Amygdala (tissue), 56 donors: ENCODE measurements at regions not wholly inside any gene's neighbourhood (a gene's known extent, or its start where the extent isn't known, plus 50 kb on each side); places are given as distances from the start of the nearest gene placed in this dataset.

Source experiments
- DNase-seq, 56 donors: peaks; one replicate each; lab custom pipeline; 2025; lab: John Stamatoyannopoulos, UW

GRCh38 chr20:23156170-23156841 lies 70.2 kb upstream of the CD93 start:
- no peak for DNase-seq

GRCh38 chr20:23155141-23155590 lies 69.0 kb upstream of the CD93 start:
- DNase-seq, result no peak

DNA sequence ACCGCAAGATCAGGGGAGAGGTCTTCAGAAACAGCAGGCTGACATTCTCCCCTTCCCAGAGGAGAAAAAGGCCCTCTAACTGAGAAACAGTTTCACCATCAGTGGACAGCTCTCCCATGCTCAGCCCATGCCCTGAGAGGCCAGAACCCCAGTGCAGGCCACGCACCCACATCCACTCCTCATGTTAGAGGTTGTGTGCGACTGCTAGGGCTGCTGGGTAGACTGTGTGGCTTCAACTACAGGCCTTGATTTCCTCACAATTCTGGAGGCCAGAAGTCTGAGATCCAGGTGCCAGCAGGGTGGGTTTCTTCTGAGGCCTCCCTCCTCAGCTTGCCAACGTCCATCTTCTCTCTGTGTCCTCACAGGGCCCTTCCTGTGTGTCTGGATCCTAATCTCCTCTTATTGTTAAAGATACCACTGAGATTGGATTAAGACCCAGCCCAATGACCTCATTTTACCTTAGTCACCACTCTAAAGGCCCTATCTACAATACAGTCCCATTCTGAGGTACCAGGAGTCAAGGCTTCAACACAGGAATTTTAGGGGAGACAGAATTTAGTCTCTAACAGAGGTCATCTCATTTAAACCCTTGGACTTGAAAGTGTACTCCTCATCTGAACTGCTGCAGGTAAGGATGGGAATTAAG lies 67.7 kb upstream of the CD93 start:
- no peak for DNase-seq

- no peak for DNase-seq
Observed at GRCh38 chr20:23152902-23153301, 66.8 kb upstream of the CD93 start.

GRCh38 chr20:23152308-23152892 lies 66.3 kb upstream of the CD93 start:
- no peak for DNase-seq

DNA sequence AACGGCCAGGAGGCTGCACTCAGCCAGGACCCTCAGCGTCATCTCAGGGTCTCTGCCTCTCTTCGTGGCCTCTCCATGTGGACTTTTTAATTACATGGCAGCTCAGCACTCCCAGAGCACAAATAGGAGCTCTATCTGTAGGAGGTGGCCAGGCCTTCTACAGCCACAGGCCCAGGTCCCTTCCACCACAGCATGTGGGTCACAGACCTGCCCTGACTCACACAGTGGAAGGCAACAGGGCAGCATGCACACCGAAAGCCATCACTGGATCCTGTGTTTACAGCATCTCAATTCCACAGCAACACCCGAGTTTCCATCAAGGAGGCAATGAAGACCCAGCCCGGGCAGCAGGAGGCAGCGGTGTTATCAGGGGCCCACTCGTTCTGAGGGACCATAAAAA lies 65.8 kb upstream of the CD93 start:
- no peak for DNase-seq

- DNase-seq, result no peak
Observed at GRCh38 chr20:23151008-23151703, 65.0 kb upstream of the CD93 start.

- DNase-seq, result no peak
Observed at GRCh38 chr20:23150304-23151007, 64.3 kb upstream of the CD93 start.

DNA sequence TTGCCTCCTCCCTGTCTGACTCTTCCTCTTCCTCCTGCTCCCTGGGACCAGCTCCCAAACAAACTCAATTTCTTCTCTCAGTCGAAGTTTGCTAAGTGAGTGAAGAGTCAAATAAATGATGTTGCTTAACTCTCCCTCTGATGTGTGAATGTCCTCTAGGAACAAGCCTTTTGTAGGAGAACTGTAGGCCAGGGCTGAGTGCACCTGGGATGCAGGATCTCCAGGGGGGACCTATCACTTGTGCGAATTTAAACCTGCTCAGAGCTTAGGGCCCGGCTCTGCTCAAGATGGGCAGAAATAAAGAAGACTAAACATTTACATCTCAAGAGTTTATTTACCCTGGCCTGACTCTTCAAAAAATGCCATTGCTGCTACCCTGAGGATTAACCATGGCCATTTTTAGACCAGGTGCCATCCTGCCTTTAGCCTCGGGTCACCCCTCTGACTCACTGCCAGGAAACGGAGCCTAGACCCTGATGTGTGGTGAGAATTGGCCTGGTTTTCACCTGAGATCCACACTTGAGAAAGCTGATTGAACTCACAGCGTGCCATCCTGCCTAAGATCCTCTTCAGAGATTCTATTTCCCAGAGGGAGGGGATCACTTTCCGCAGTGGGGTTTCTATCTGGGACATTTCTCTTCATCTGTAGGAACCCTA lies 63.6 kb upstream of the CD93 start:
- no peak for DNase-seq

- DNase-seq, result no peak
Observed at GRCh38 chr20:23148731-23149570, 62.8 kb upstream of the CD93 start.

DNA sequence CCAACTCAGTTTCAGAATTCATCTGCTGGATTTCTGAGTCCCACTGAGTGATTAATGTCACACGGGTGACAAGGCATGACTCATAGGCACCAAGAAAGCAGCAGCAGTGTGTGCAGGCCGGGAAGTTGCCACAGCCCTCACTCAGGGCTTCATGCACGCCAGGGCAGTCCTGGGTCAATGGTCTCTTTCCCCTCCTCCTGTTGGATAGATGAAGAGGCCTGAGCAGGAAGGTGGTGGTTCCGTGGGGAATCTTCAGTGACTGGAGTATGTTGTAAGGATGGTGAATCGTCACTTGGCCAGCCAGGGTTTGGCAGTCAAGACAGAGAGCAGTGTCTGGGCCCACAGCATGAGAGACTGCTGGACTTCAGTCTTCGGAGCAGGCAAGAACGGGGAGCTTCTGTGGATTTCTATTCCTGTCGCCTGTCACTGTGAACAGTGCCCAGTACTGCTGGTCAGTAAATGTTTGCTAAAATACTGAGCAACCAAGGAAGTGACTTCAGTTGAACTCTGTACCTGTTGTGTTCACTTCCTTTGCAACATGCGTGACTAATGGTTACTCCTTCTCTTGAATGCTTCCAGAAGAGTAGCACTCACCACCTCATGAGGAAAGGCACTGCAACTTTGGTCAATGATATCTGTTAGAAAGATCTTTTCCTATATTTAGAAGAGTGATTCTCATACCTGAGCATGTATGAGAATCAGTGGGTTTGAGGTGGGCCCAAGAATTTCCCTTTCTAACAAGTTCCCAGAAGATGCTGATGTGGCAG lies 62.0 kb upstream of the CD93 start:
- no peak for DNase-seq

DNA sequence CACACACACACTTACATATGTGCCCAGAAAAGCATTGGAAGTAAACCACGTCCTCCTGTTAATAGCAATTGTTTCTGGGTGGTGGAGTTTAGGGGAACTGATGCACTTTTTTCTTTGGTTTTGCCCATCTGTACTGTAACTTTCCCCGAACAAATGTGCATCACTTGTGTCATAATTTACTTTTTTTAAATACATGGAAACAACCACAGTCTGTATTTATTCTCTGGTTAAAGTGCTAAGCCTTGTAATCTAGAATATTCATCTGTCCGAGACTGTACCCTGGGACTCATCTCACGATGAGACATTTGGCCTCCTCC lies 61.5 kb upstream of the CD93 start:
- no peak for DNase-seq

GRCh38 chr20:23146857-23147637 lies 60.9 kb upstream of the CD93 start:
- DNase-seq, result no peak

DNA sequence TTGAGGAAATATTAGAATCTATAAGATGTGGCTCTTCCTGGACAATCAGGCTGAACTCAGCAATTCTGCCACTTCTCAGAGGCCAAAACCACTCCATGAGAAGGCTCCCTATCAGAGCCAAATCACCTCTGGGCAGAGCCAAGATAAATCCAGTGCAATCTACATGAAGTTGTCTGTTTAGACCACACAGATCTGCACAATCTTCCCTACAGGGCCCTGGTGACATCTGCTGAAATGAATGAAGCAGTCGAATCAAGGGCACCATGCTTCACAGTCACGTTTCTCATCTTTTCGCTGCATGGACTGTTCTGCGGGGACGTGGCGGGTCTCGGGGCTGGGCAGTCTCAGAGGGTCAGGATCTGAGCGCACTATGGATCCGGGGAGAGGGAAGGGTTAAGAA lies 60.1 kb upstream of the CD93 start:
- no peak for DNase-seq

DNA sequence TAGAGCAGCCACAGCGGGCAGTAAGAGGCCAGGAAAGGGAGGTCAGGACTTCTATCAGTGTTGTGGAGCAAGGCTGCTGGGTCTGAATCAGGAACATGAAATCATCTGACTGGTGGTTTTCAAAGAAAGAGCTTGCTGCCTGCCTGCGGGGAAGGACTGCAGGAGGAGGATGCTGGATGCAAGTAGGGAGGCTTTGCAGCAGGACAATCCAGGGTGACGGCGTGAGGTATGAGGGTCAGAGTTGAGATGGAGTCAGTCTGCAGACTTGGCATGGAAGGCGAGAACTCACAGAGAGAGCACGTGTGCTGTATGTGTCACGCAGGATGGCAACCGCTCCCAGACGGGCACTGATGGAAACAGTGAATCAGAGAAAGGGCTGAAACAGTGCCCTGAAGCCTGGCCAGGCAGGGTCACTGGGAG lies 59.2 kb upstream of the CD93 start:
- DNase-seq, result peak in 3 of 56 donors; percentile 7 to 17 (median 11)

- no peak for DNase-seq
Observed at GRCh38 chr20:23144856-23145255, 58.7 kb upstream of the CD93 start.

DNA sequence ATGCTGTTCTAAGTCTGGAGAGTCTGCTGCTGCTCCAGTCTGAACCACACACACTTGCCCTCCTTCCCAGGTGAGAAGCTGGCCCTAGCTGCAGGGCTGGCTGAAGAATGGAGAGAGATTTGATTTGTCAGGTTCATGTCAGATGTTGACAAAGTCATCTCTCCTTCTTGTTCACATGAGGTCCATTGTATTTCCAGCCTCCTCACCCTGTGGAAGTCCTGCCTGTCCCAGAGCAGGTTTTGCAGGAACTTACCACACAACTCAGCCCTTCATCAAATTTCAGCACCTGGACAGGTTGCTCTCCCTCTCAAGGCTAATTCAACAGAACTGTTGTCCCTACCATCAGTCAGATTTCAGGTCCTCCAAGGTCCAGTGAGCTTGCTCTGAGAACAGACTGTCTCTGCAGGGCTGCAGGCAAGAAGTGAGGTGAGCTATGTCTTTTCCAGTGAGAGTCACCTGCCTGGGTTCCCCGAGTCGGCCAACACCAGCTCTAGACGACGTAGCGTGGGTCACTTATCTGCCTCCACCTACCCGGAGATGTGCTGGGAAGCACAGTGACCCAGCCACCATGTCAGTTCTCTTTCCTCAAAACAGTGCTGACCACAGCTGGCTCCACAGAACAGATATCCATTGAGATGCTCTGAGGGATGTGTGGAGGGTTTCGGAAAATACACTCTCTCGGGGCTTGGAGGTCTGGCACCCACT lies 58.0 kb upstream of the CD93 start:
- DNase-seq, result no peak
